H54 (cell line): ENCODE measurements at regions not wholly inside any gene's neighbourhood (a gene's known extent, or its start where the extent isn't known, plus 50 kb on each side); places are given as distances from the start of the nearest gene placed in this dataset.
"Not testable (repeated sequence)": the region's sequence is repeated elsewhere in the genome, so short reads cannot be mapped to it uniquely, and the experiment has no call there.

ENCODE experiments used
- DNase-seq: peaks from one replicate; pipeline ENCODE4 v3.0.0; 2011; ENCODE audit warnings: low spot score, mixed read lengths; ENCODE audit not compliant: insufficient read length
- FAIRE-seq: peaks from 3 replicates; lab custom pipeline; 2011; peaks lifted over from hg19 to GRCh38; lab: Jason Lieb, UNC
- POLR2A ChIP-seq: IDR thresholded peaks from 2 replicates; pipeline ENCODE4 v1.6.1; 2011; ENCODE audit warnings: low read depth, mild to moderate bottlenecking, low read length

DNA sequence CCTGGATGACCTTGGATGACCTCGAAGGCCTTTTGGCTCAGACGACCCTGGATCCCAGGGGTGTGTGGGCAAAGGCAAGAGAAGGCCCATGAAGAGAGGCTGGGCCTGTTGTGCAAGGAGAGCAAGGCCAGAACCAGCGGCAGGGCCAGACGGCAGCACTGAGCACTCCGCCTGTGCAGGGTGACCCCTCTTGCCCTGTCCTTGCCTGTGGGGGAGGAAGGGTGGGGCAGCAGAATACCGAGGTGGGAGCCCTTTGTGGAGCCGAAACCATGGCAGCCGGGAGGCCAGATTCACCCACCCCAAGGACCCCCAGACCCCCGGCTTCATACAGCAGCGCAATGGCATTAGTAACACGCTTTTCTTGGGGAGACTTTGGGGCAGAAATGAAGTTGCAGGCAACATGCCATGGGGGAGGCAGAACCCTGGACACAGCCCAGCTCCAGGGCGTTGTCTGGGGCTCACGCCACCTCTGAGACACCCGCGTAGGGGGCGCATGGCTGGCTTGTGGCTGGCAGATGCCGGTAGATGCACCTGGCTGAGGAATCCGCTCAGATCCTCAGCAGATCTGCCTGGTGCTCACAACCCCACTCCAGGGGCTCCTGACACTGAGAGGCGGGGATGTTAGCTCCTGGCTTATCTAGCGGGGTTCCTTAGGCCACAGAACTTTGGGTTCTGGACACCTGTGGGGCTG, 114.5 kb downstream of the FAM53A start:
- TF ChIP-seq POLR2A, result no peak
- DNase-seq, result no peak
- no peak for FAIRE-seq

- no peak for TF ChIP-seq POLR2A
- no peak for FAIRE-seq
Measured at GRCh38 chr4:1568855-1569460, 115.2 kb downstream of the FAM53A start.

GRCh38 chr4:1567808-1568581, 116.1 kb downstream of the FAM53A start:
- TF ChIP-seq POLR2A, result no peak
- FAIRE-seq (no peak), DNase-seq (no peak)

More at GRCh38 chr4:1568855-1569460, 115.2 kb downstream of the FAM53A start:
- DNase-seq, result no peak

- no peak for FAIRE-seq
- no peak for DNase-seq
- no peak for TF ChIP-seq POLR2A
Measured at GRCh38 chr4:1567519-1567807, 116.7 kb downstream of the FAM53A start.

DNA sequence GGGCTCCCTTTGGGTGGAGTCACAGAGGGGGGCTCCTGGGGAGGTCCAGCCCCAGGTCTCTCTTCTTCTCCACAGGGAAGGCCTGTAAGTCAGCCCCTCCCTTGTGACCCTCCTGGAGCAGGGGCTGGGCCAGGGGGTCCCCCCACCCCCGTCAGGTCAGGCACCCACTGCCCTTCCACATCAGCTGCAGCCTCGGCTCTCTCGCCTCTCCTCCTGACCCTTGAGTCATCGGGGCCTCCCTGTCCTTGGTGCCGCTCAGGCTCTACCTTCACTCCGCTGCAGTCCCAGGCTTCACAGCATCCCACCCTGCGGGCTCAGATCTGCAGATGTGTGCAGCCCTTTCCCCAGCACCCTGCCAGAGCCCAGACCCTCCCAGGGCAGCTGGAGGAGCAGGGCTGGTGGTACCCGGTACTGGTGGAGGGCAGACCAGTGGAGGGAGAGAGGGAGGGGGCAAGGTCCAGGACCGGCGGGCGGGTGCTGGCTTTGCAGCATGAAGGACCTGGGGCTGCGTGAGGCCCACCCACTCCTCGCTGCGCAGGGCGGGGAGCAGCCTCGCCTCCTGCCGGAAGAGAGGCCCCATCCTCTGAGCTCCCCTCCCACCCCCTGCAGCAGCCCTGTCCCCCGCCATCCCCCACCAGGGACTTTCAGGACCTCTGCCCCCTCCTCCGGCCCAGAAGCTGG, 117.1 kb downstream of the FAM53A start:
- no peak for FAIRE-seq
- no peak for TF ChIP-seq POLR2A
- DNase-seq, result no peak

DNA sequence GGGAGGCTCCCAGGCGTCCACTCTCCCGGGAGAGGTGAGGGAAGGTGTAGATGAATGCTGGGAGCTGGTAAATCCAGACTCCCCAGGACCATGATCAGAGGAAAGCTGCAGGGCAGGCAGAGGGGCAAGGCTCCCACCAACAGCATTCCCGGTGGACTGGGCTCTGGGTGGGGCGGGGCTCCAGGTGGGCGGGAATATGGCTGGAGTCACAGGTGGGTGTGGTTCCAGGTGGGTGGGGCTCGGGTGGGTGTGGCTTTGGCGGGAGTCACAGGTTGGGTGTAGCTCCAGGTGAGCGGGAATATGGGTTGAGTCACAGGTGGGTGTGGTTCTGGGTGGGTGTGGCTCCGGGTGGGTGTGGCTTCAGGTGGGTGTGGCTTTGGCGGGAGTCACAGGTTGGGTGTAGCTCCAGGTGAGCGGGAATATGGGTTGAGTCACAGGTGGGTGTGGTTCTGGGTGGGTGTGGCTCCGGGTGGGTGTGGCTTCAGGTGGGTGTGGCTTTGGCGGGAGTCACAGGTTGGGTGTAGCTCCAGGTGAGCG, 117.7 kb downstream of the FAM53A start:
- not testable (repeated sequence) for FAIRE-seq, DNase-seq

- no peak for TF ChIP-seq POLR2A
- FAIRE-seq, result no peak
- DNase-seq, result no peak
Measured at GRCh38 chr4:1565598-1566295, 118.4 kb downstream of the FAM53A start.

GRCh38 chr4:1564535-1565375, 119.4 kb downstream of the FAM53A start:
- no peak for FAIRE-seq
- DNase-seq, result no peak
- no peak for TF ChIP-seq POLR2A

GRCh38 chr4:1563768-1564485, 120.2 kb downstream of the FAM53A start:
- FAIRE-seq, result no peak
- DNase-seq, result no peak
- no peak for TF ChIP-seq POLR2A

DNA sequence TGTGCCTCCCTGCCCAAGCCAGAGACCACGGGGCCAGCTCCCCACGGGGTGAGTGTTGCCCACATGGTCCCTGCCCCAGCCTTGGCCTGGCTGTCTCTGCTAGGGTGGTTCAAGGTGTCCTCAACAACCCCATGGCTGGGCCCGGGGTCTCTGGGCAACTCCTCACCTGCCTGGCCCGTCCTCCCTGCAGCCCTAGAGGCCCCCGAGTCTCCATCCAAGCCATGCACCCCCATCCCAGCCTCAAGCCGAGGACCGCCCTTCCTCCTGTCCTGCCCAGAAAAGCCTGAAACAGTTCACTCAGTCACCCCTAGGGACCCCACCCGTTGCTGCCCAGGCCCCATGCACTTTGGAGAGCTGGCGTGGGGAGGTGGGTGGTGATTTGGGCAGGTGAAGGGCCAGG, 120.9 kb downstream of the FAM53A start:
- no peak for FAIRE-seq
- DNase-seq, result no peak

DNA sequence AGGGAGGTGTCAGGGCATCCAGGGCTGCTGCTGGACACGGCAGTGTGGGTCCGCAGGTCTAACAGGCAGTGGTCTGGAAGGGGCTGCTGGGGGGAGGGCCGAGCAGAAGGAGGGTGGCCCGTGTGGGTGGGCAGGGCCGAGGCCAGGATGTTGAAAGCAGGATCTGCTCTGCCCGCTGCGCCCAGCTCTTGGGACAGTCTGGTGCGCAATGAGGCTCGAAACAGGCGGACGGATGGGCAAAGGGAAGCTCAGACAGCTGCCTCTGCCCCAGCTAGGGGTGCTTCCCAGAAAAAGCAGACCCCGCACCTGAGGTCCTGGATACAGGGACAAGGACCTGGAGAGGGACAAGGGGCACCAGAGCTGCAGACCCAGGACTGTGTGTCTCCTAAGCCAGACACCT, 121.3 kb downstream of the FAM53A start:
- no peak for TF ChIP-seq POLR2A
- DNase-seq (no peak), FAIRE-seq (no peak)

More for the DNA sequence above, 120.9 kb downstream of the FAM53A start:
- no peak for TF ChIP-seq POLR2A

DNA sequence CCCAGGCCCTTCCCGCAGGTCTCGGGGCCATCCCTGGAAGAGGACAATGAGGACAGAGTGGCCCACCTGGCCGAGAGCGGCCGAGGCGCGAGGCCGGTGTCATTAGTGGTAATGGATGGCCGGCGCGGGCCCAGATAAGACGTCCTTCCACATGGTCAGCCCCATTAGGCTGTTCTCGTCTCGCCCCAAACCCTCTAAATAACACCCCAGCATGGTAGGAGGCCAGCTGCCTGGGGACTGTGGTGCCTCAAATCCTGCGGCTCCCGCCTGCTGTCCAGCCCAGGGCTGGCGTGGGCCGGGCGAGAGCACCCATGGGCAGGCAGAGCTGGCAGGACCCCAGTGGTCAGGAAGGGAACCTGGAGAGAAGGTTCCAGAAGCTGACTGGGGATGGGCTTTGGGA, 121.7 kb downstream of the FAM53A start:
- DNase-seq (no peak), FAIRE-seq (no peak)
- no peak for TF ChIP-seq POLR2A
